Osteoblast (primary cell): ENCODE measurements at regions not wholly inside any gene's neighbourhood (a gene's known extent, or its start where the extent isn't known, plus 50 kb on each side); places are given as distances from the start of the nearest gene placed in this dataset.
A peak's percentile ranks its signal among the peaks of the same experiment; 100 is the strongest.

Experiments
- DNase-seq: peaks from one replicate; pipeline ENCODE4 v3.0.0; 2011; ENCODE audit warnings: low spot score, mixed read lengths; ENCODE audit not compliant: insufficient read length; ENCODE audit errors: missing footprints
- H2AFZ ChIP-seq: 2 replicates; pipeline ENCODE4 v1.6.0; 2011; ENCODE audit warnings: mild to moderate bottlenecking, low read length
- H3K27ac ChIP-seq: 2 replicates; pipeline ENCODE4 v1.5.1; 2011; ENCODE audit warnings: mild to moderate bottlenecking, low read depth, low read length, moderate library complexity
- H3K27me3 ChIP-seq: 2 replicates; pipeline ENCODE4 v1.6.0; 2012; ENCODE audit warnings: mild to moderate bottlenecking, control low read depth, inconsistent platforms, low read length, moderate library complexity; ENCODE audit not compliant: insufficient read depth
- H3K36me3 ChIP-seq: 2 replicates; pipeline ENCODE4 v1.5.1; 2011; ENCODE audit warnings: mild to moderate bottlenecking, low read length, control low read depth, moderate library complexity; ENCODE audit not compliant: insufficient read depth
- H3K4me1 ChIP-seq: 2 replicates; pipeline ENCODE4 v1.5.1; 2011; ENCODE audit warnings: mild to moderate bottlenecking, low read length, control low read depth, moderate library complexity; ENCODE audit not compliant: insufficient read depth
- H3K4me2 ChIP-seq: 2 replicates; pipeline ENCODE4 v1.6.0; 2011; ENCODE audit warnings: mild to moderate bottlenecking, low read length; ENCODE audit not compliant: insufficient read depth
- H3K4me3 ChIP-seq: fragments of 200-600 bp; sonication (generic); 3 replicates; pipeline ENCODE4 v1.5.1; 2012; ENCODE audit warnings: mild to moderate bottlenecking, low read length, inconsistent platforms; ENCODE audit not compliant: insufficient read depth
- H3K79me2 ChIP-seq: 2 replicates; pipeline ENCODE4 v1.6.0; 2012; ENCODE audit warnings: mild to moderate bottlenecking, low read length, control low read depth, inconsistent platforms; ENCODE audit not compliant: insufficient read depth
- H3K9me3 ChIP-seq: 2 replicates; pipeline ENCODE4 v1.5.1; 2011; ENCODE audit warnings: low read depth, low read length, control low read depth
- H4K20me1 ChIP-seq: 2 replicates; pipeline ENCODE4 v1.6.0; 2012; ENCODE audit warnings: mild to moderate bottlenecking, low read length, control low read depth; ENCODE audit not compliant: insufficient read depth
- CTCF ChIP-seq: IDR thresholded peaks from 2 replicates; pipeline ENCODE4 v1.5.1; 2011; ENCODE audit warnings: mild to moderate bottlenecking, low read depth, low read length, moderate library complexity; ENCODE audit errors: extremely low read depth

DNA sequence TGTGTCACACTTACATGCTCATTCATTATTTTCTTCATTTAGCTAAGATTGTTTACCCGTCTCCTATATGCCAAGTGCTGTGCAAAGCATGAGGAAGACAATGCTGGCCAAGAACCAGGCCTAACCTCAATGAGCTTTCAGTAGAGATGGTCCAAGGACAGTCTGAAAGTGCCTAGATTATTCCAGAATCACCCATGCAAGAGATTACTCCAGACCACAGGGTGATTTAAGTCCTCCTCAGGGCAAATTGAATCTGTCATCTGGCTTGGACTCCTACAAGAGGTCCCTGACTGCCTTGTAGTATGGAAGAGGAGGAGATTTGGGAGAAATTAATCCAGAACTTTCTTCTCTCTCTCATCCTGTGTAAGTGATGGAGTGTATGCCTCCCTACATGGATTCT lies 99.4 kb upstream of the NDP start:
- Histone ChIP-seq H3K4me3 (no peak overlapping the region), H3K9me3 (no peaks in the 10 kb centered on the region), H3K36me3 (no peaks in the 10 kb centered on the region), H4K20me1 (no peaks in the 10 kb centered on the region), H3K27me3 (peaks cover 8% of the 10 kb centered on the region), H3K27ac (no peak overlapping the region), H3K4me2 (no peak overlapping the region), H3K4me1 (peaks cover 10% of the 10 kb centered on the region), H3K79me2 (no peaks in the 10 kb centered on the region), H2AFZ (no peak overlapping the region)
- TF ChIP-seq CTCF: no peak
- DNase-seq: no peak

DNA sequence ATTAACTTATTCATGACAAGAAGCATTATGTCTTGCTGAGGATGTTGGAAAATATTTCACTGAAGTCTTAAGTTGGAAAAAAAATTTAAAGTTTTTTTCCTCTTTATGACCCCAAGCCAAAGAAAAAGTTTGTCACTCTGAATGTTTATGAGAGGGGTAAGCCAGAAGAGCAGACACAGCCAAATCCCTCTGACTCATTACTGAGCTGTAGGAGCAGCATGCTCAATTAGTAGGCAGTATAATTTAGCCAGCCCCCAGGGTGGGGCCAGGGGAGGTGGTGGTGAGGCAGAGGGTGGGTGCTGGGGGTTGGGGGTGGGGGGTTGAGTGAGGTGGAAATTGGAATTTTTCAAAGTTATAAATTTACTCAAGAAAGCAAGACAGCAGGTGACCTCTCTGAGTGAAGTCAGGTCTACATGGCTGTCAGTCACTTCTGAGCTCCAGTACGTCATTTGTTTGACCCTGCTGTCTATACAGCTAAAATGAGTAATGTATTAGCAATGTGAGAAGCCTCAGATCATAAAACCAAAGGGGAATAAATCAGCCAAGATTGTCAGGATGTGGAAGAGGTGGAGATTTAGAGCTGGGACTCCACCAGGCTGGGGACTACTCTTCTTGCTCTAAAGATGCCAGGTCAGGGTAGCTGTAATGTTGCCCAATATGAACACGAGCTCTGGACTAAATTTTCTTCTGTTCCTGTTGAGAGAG lies 98.8 kb upstream of the NDP start:
- Histone ChIP-seq H3K36me3 (no peaks in the 10 kb centered on the region), H3K4me1 (peaks cover 10% of the 10 kb centered on the region), H3K4me2 (no peak overlapping the region), H4K20me1 (no peaks in the 10 kb centered on the region), H3K27ac (no peak overlapping the region), H3K79me2 (no peaks in the 10 kb centered on the region), H3K9me3 (no peaks in the 10 kb centered on the region), H2AFZ (no peak overlapping the region), H3K4me3 (no peak overlapping the region), H3K27me3 (peaks cover 7% of the 10 kb centered on the region)
- DNase-seq: peak; percentile 82
- TF ChIP-seq CTCF: no peak

- Histone ChIP-seq H3K27ac (no peak overlapping the region), H3K27me3 (peaks cover 7% of the 10 kb centered on the region), H2AFZ (no peak overlapping the region), H3K36me3 (no peaks in the 10 kb centered on the region), H4K20me1 (no peaks in the 10 kb centered on the region), H3K4me3 (no peak overlapping the region), H3K4me2 (no peak overlapping the region), H3K9me3 (no peaks in the 10 kb centered on the region), H3K4me1 (peaks cover 10% of the 10 kb centered on the region), H3K79me2 (no peaks in the 10 kb centered on the region)
- peak; percentile 44 for DNase-seq
- TF ChIP-seq CTCF: no peak
These were observed 98.0 kb upstream of the NDP start for GRCh38 chrX:44071070-44071645.

GRCh38 chrX:44068043-44068442 lies 94.9 kb upstream of the NDP start:
- Histone ChIP-seq H2AFZ (no peak overlapping the region), H4K20me1 (no peaks in the 10 kb centered on the region), H3K79me2 (no peaks in the 10 kb centered on the region), H3K36me3 (no peaks in the 10 kb centered on the region), H3K9me3 (no peaks in the 10 kb centered on the region), H3K4me1 (peaks cover 10% of the 10 kb centered on the region), H3K27me3 (peaks cover 5% of the 10 kb centered on the region), H3K27ac (no peak overlapping the region), H3K4me3 (no peak overlapping the region), H3K4me2 (no peak overlapping the region)
- no peak for TF ChIP-seq CTCF
- no peak for DNase-seq
